Omental fat pad (tissue), 3 donors: ENCODE measurements at regions not wholly inside any gene's neighbourhood (a gene's known extent, or its start where the extent isn't known, plus 50 kb on each side); places are given as distances from the start of the nearest gene placed in this dataset.

Experiments used
- ATAC-seq: fragments of 150-250 bp; one replicate; pipeline ENCODE4 v1.9.1; 2016; ENCODE audit warnings: mild to moderate bottlenecking, moderate library complexity; ENCODE audit not compliant: low FRiP score
- DNase-seq: peaks from one replicate; pipeline ENCODE4 v3.0.0-alpha.2; 2019; ENCODE audit warnings: low spot score
- CTCF ChIP-seq, 3 donors: fragments of 450-650 bp; IDR thresholded peaks; one replicate each; pipeline ENCODE4 v1.5.1; 2016 to 2017; ENCODE audit warnings: antibody characterized with exemption in 3 of 3, mild to moderate bottlenecking in 3 of 3, moderate library complexity in 2 of 3

GRCh38 chr14:106487600-106487999, 961.2 kb downstream of the TMEM121 start:
- TF ChIP-seq CTCF (IDR thresholded peaks at IDR 0.05) = no peak
- ATAC-seq = peak; percentile 6
- DNase-seq = no peak

- TF ChIP-seq CTCF (IDR thresholded peaks at IDR 0.05) = no peak
- DNase-seq = no peak
- peak; percentile 81 for ATAC-seq
Measured at GRCh38 chr14:106488291-106488690, 961.9 kb downstream of the TMEM121 start.

GRCh38 chr14:106489112-106489881, 962.9 kb downstream of the TMEM121 start:
- no peak for TF ChIP-seq CTCF (IDR thresholded peaks at IDR 0.05)
- DNase-seq = no peak
- no peak for ATAC-seq

- ATAC-seq (no peak), DNase-seq (no peak)
- no peak for TF ChIP-seq CTCF (IDR thresholded peaks at IDR 0.05)
Measured at GRCh38 chr14:106490442-106490841, 964.1 kb downstream of the TMEM121 start.

GRCh38 chr14:106491851-106492250, 965.5 kb downstream of the TMEM121 start:
- no peak for TF ChIP-seq CTCF (IDR thresholded peaks at IDR 0.05)
- DNase-seq (no peak), ATAC-seq (no peak)

- no peak for ATAC-seq
Measured at GRCh38 chr14:106493962-106494823, 967.8 kb downstream of the TMEM121 start.

More at GRCh38 chr14:106493962-106494823, 967.8 kb downstream of the TMEM121 start:
- DNase-seq = no peak
- no peak for TF ChIP-seq CTCF (IDR thresholded peaks at IDR 0.05)
